NT2/D1 (cell line): ENCODE measurements at regions not wholly inside any gene's neighbourhood (a gene's known extent, or its start where the extent isn't known, plus 50 kb on each side); places are given as distances from the start of the nearest gene placed in this dataset.

Source experiments
- SUZ12 ChIP-seq: IDR thresholded peaks from 2 replicates; pipeline ENCODE4 v1.6.1; 2011; ENCODE audit not compliant: insufficient read length, insufficient read depth; ENCODE audit errors: extremely low read depth
- YY1 ChIP-seq: IDR thresholded peaks from 2 replicates; pipeline ENCODE4 v1.6.1; 2011; ENCODE audit not compliant: insufficient read length, insufficient read depth
- ZNF274 ChIP-seq: IDR thresholded peaks from 2 replicates; pipeline ENCODE4 v1.6.1; 2011; ENCODE audit warnings: mild to moderate bottlenecking, low read depth, low read length

- no peak for TF ChIP-seq YY1
- no peak for TF ChIP-seq ZNF274
- TF ChIP-seq SUZ12 = no peak
These were observed 839.7 kb downstream of the CDH11 start for GRCh38 chr16:64282181-64282580.
